ENCODE measurements at regions not wholly inside any gene's neighbourhood (a gene's known extent, or its start where the extent isn't known, plus 50 kb on each side); places are given as distances from the start of the nearest gene placed in this dataset.

DNA sequence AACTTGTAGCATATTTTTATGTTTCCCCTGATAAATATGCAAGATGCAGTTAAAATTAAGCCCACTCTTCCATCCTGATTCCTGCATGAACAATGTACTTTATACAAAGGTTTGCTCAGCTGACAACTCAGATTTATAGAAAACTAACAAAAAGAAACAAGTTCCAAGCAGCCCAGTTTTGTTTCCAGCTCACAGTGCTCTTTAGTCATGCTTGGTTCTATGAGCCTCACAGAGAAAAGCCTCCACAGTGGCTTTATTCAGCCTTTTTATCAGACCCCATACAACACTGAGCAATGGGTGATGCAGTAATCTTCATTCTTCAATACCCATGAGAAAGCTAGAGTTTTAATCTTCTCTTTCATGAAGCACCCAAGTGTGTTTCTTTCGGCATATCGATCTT, 329.6 kb downstream of the SLCO4C1 start:
- no peaks in the 10 kb centered on the region for H3K79me2 ChIP-seq (ENCODE audit: insufficient read depth, low read length)
- no peaks in the 10 kb centered on the region for H4K20me1 ChIP-seq (ENCODE audit: insufficient read depth, low read length)
- H3K4me3 ChIP-seq (ENCODE audit: low read depth in 1 of 2, low read length in 2 of 2), result no peak overlapping the region
- no peaks in the 10 kb centered on the region for H3K36me3 ChIP-seq (ENCODE audit: insufficient read depth, low read length)
- no peaks in the 10 kb centered on the region for H3K4me1 ChIP-seq (ENCODE audit: insufficient read depth, low read length)
- H2AFZ ChIP-seq (ENCODE audit: low read depth, low read length), result no peak overlapping the region
- no peak for TF ChIP-seq EZH2 (IDR thresholded peaks at IDR 0.05; ENCODE audit: borderline replicate concordance, low read depth, low read length, severe bottlenecking)
- TF ChIP-seq, protein P1, sequence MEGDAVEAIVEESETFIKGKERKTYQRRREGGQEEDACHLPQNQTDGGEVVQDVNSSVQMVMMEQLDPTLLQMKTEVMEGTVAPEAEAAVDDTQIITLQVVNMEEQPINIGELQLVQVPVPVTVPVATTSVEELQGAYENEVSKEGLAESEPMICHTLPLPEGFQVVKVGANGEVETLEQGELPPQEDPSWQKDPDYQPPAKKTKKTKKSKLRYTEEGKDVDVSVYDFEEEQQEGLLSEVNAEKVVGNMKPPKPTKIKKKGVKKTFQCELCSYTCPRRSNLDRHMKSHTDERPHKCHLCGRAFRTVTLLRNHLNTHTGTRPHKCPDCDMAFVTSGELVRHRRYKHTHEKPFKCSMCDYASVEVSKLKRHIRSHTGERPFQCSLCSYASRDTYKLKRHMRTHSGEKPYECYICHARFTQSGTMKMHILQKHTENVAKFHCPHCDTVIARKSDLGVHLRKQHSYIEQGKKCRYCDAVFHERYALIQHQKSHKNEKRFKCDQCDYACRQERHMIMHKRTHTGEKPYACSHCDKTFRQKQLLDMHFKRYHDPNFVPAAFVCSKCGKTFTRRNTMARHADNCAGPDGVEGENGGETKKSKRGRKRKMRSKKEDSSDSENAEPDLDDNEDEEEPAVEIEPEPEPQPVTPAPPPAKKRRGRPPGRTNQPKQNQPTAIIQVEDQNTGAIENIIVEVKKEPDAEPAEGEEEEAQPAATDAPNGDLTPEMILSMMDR (IDR thresholded peaks at IDR 0.05; ENCODE audit: borderline replicate concordance, extremely low read depth, low read length, poor library complexity, severe bottlenecking), result no peak
- H3K27ac ChIP-seq (ENCODE audit: low read length), result no peak overlapping the region
- H3K9me3 ChIP-seq (ENCODE audit: insufficient read depth, low read length, severe bottlenecking), result no peaks in the 10 kb centered on the region
- H3K27me3 ChIP-seq (ENCODE audit: insufficient read depth, low read length, poor library complexity), result no peaks in the 10 kb centered on the region
- no peak overlapping the region for H3K4me2 ChIP-seq (ENCODE audit: insufficient read depth, low read length)
- H3K9ac ChIP-seq (ENCODE audit: low read depth, low read length), result no peak overlapping the region
- ATAC-seq (ENCODE audit: insufficient read depth, low read depth) (no peak), DNase-seq (no peak)

DNA sequence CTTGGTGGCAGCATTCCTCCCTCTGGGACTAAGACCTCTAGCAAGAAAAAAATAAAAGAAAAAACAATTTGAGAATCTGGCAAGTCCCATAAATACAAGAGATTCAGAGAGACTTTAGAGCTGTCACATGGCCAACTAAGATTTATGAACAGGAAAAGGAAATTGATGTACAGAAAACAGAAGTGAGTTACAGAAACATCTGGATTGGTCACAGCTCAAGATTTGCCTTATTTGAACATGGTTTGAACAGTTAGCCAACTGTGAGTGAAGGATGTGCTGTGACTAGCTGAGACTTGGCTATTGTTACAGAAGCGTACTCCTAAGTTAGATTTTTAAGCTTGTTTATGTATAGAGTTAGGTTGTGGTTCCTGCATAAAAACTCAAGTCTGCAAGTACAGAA, 340.2 kb downstream of the SLCO4C1 start:
- Histone ChIP-seq H2AFZ (ENCODE audit: low read depth, low read length) (no peak overlapping the region), H3K4me3 (ENCODE audit: low read depth in 1 of 2, low read length in 2 of 2) (no peak overlapping the region), H4K20me1 (ENCODE audit: insufficient read depth, low read length) (no peaks in the 10 kb centered on the region), H3K79me2 (ENCODE audit: insufficient read depth, low read length) (no peaks in the 10 kb centered on the region), H3K9me3 (ENCODE audit: insufficient read depth, low read length, severe bottlenecking) (no peaks in the 10 kb centered on the region), H3K4me2 (ENCODE audit: insufficient read depth, low read length) (no peak overlapping the region), H3K4me1 (ENCODE audit: insufficient read depth, low read length) (no peaks in the 10 kb centered on the region), H3K27me3 (ENCODE audit: insufficient read depth, low read length, poor library complexity) (no peaks in the 10 kb centered on the region), H3K9ac (ENCODE audit: low read depth, low read length) (no peak overlapping the region), H3K36me3 (ENCODE audit: insufficient read depth, low read length) (no peaks in the 10 kb centered on the region), H3K27ac (ENCODE audit: low read length) (no peak overlapping the region)
- DNase-seq (no peak), ATAC-seq (ENCODE audit: insufficient read depth, low read depth) (no peak)
- no peak for TF ChIP-seq EZH2 (IDR thresholded peaks at IDR 0.05; ENCODE audit: borderline replicate concordance, low read depth, low read length, severe bottlenecking)
- TF ChIP-seq, protein P1 (IDR thresholded peaks at IDR 0.05; ENCODE audit: borderline replicate concordance, extremely low read depth, low read length, poor library complexity, severe bottlenecking), result no peak

DNA sequence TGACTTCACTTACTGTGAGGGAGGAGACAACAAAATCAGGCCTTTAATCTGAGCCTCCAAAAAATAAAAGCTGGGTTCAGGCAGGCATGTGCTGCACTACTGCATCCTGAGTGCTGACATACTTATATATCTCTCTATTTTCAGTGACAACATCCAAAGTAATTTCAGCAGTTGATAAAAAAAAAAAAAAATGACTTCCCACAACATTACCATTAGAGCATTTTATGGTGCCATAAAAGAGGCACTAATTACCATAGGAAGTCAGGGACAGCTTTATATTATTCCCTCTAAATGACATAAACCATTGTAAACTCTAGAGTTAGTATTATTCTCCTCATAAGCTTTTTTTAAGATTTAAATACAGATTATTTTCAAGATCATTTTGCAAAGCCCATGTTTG, 346.1 kb downstream of the SLCO4C1 start:
- no peak overlapping the region for H3K4me2 ChIP-seq (ENCODE audit: insufficient read depth, low read length)
- no peak overlapping the region for H3K9ac ChIP-seq (ENCODE audit: low read depth, low read length)
- no peaks in the 10 kb centered on the region for H4K20me1 ChIP-seq (ENCODE audit: insufficient read depth, low read length)
- TF ChIP-seq EZH2 (IDR thresholded peaks at IDR 0.05; ENCODE audit: borderline replicate concordance, low read depth, low read length, severe bottlenecking), result no peak
- TF ChIP-seq, protein P1 (IDR thresholded peaks at IDR 0.05; ENCODE audit: borderline replicate concordance, extremely low read depth, low read length, poor library complexity, severe bottlenecking), result no peak
- H2AFZ ChIP-seq (ENCODE audit: low read depth, low read length), result no peak overlapping the region
- H3K27ac ChIP-seq (ENCODE audit: low read length), result no peak overlapping the region
- H3K4me3 ChIP-seq (ENCODE audit: low read depth in 1 of 2, low read length in 2 of 2), result no peak overlapping the region
- no peaks in the 10 kb centered on the region for H3K27me3 ChIP-seq (ENCODE audit: insufficient read depth, low read length, poor library complexity)
- no peaks in the 10 kb centered on the region for H3K36me3 ChIP-seq (ENCODE audit: insufficient read depth, low read length)
- DNase-seq (no peak), ATAC-seq (ENCODE audit: insufficient read depth, low read depth) (no peak)
- H3K9me3 ChIP-seq (ENCODE audit: insufficient read depth, low read length, severe bottlenecking), result no peaks in the 10 kb centered on the region
- no peaks in the 10 kb centered on the region for H3K79me2 ChIP-seq (ENCODE audit: insufficient read depth, low read length)
- no peaks in the 10 kb centered on the region for H3K4me1 ChIP-seq (ENCODE audit: insufficient read depth, low read length)

DNA sequence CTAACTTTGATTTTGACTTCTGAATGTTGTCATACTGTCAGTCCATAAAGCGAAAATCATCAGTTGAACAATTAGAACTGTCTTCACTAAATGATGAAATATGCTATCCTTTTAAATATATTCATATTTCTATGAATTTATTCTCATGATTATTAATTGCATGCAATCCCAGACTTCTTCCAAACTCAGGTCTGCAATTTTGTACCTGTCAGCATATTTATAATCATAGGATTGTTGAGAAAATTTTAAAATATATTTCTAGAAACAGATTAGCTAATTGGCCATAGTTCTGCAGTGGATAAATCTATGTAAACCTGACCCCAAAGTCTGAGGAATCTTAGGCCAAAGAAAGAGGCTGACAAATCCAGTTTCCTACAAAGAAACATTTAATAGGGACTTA, 347.5 kb downstream of the SLCO4C1 start:
- 0 out of 2 replicates have a peak, but pooled peaks cover 3% of the 10 kb centered on the region for H3K4me1 ChIP-seq (ENCODE audit: insufficient read depth, low read length)
- no peak overlapping the region for H3K27ac ChIP-seq (ENCODE audit: low read length)
- ATAC-seq (ENCODE audit: insufficient read depth, low read depth) (no peak), DNase-seq (no peak)
- no peak overlapping the region for H2AFZ ChIP-seq (ENCODE audit: low read depth, low read length)
- H3K36me3 ChIP-seq (ENCODE audit: insufficient read depth, low read length), result no peaks in the 10 kb centered on the region
- H3K4me3 ChIP-seq (ENCODE audit: low read depth in 1 of 2, low read length in 2 of 2), result no peak overlapping the region
- TF ChIP-seq, protein P1 (IDR thresholded peaks at IDR 0.05; ENCODE audit: borderline replicate concordance, extremely low read depth, low read length, poor library complexity, severe bottlenecking), result no peak
- no peak for TF ChIP-seq EZH2 (IDR thresholded peaks at IDR 0.05; ENCODE audit: borderline replicate concordance, low read depth, low read length, severe bottlenecking)
- no peaks in the 10 kb centered on the region for H3K79me2 ChIP-seq (ENCODE audit: insufficient read depth, low read length)
- H3K4me2 ChIP-seq (ENCODE audit: insufficient read depth, low read length), result no peak overlapping the region
- H4K20me1 ChIP-seq (ENCODE audit: insufficient read depth, low read length), result no peaks in the 10 kb centered on the region
- no peaks in the 10 kb centered on the region for H3K9me3 ChIP-seq (ENCODE audit: insufficient read depth, low read length, severe bottlenecking)
- no peaks in the 10 kb centered on the region for H3K27me3 ChIP-seq (ENCODE audit: insufficient read depth, low read length, poor library complexity)
- H3K9ac ChIP-seq (ENCODE audit: low read depth, low read length), result no peak overlapping the region

Measured in DND-41 (cell line).